ENCODE measurements at regions not wholly inside any gene's neighbourhood (a gene's known extent, or its start where the extent isn't known, plus 50 kb on each side); places are given as distances from the start of the nearest gene placed in this dataset.
"Not testable (repeated sequence)": the region's sequence is repeated elsewhere in the genome, so short reads cannot be mapped to it uniquely, and the experiment has no call there.

- TF ChIP-seq REST (IDR thresholded peaks at IDR 0.05; ENCODE audit: unreplicated experiment); EZH2 (IDR thresholded peaks at IDR 0.05; ENCODE audit: low read depth, unreplicated experiment); CTCF (conservative IDR thresholded peaks at IDR 0.05; ENCODE audit: low read depth in 2 of 2); EZH2phosphoT487 (IDR thresholded peaks at IDR 0.05; ENCODE audit: unreplicated experiment); JUNB (IDR thresholded peaks at IDR 0.05; ENCODE audit: unreplicated experiment); ZNF331 (CRISPR knock-in tag; IDR thresholded peaks at IDR 0.05; ENCODE audit: low read depth); CREB1 (CRISPR knock-in tag; IDR thresholded peaks at IDR 0.05; ENCODE audit: low read depth); POLR2AphosphoS5 (IDR thresholded peaks at IDR 0.05; ENCODE audit: low read depth); NANOG (IDR thresholded peaks at IDR 0.05; ENCODE audit: borderline replicate concordance); ETS1 (IDR thresholded peaks at IDR 0.05); STAT1 (IDR thresholded peaks at IDR 0.05; ENCODE audit: unreplicated experiment): not testable (repeated sequence)
Observed at GRCh38 chr9:105000529-105000928, 72.6 kb upstream of the ABCA1 start.
